ENCODE measurements at regions not wholly inside any gene's neighbourhood (a gene's known extent, or its start where the extent isn't known, plus 50 kb on each side); places are given as distances from the start of the nearest gene placed in this dataset.

DNA sequence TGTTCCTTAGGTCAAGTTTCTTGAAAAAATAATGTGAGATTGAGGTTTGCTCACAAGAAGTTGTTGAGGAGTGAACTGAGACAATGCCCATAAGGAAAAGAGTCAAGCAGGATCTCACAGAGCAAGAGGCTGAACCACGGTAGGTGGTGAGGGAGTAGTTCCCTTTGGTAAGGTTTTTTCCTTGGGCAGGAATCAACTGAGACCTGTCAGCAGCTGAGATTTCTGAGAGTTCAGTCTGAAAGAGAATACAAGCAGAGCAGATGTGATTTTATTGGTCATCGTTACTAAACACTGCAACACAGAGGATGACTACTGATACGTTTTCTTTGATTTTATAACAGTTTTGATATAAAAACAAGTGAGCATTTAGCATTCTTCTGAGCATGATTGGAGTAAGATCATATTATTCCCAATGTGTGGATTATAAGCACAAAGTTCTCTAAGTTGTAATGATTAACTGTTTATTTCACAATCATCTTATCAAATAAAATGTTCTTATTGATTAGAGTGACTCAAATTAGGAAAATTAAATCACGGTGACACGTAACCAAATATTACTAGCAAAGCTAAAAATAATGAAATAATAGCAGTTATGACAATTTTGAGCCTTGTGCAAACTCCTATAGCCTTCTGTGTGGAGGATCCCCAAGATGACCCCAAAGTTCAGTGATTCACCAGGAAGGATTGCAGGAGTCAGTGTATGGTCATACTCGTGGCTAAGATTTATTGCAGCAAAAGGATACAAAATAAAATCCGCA, 346.2 kb upstream of the ZNF717 start:
- TF ChIP-seq, protein P1, sequence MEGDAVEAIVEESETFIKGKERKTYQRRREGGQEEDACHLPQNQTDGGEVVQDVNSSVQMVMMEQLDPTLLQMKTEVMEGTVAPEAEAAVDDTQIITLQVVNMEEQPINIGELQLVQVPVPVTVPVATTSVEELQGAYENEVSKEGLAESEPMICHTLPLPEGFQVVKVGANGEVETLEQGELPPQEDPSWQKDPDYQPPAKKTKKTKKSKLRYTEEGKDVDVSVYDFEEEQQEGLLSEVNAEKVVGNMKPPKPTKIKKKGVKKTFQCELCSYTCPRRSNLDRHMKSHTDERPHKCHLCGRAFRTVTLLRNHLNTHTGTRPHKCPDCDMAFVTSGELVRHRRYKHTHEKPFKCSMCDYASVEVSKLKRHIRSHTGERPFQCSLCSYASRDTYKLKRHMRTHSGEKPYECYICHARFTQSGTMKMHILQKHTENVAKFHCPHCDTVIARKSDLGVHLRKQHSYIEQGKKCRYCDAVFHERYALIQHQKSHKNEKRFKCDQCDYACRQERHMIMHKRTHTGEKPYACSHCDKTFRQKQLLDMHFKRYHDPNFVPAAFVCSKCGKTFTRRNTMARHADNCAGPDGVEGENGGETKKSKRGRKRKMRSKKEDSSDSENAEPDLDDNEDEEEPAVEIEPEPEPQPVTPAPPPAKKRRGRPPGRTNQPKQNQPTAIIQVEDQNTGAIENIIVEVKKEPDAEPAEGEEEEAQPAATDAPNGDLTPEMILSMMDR (IDR thresholded peaks at IDR 0.05), result no peak
- no peak for TF ChIP-seq EZH2 (IDR thresholded peaks at IDR 0.05; ENCODE audit: borderline replicate concordance, insufficient read depth, low read depth, low read length, poor library complexity, severe bottlenecking)
